ENCODE measurements at regions not wholly inside any gene's neighbourhood (a gene's known extent, or its start where the extent isn't known, plus 50 kb on each side); places are given as distances from the start of the nearest gene placed in this dataset.
"Not testable (repeated sequence)": the region's sequence is repeated elsewhere in the genome, so short reads cannot be mapped to it uniquely, and the experiment has no call there.

- DNase-seq (ENCODE audit: low read depth in 2 of 2), result no peak
Observed at GRCh38 chr6:4503700-4504099, 272.5 kb upstream of the CDYL start.

GRCh38 chr6:4496284-4496683 lies 279.9 kb upstream of the CDYL start:
- no peak for DNase-seq (ENCODE audit: low read depth in 2 of 2)

- DNase-seq (ENCODE audit: low read depth in 2 of 2), result no peak
Observed at GRCh38 chr6:4491501-4492260, 284.5 kb upstream of the CDYL start.

GRCh38 chr6:4489538-4489937 lies 286.7 kb upstream of the CDYL start:
- DNase-seq (ENCODE audit: low read depth in 2 of 2), result no peak

- DNase-seq (ENCODE audit: low read depth in 2 of 2), result no peak
Observed at GRCh38 chr6:4488389-4488788, 287.8 kb upstream of the CDYL start.

- no peak for DNase-seq (ENCODE audit: low read depth in 2 of 2)
Observed at GRCh38 chr6:4487538-4487937, 288.7 kb upstream of the CDYL start.

GRCh38 chr6:4486568-4487315 lies 289.5 kb upstream of the CDYL start:
- DNase-seq (ENCODE audit: low read depth in 2 of 2), result no peak

GRCh38 chr6:4485735-4486134 lies 290.5 kb upstream of the CDYL start:
- DNase-seq (ENCODE audit: low read depth in 2 of 2), result no peak

GRCh38 chr6:4482461-4482860 lies 293.7 kb upstream of the CDYL start:
- no peak for DNase-seq (ENCODE audit: low read depth in 2 of 2)

- DNase-seq (ENCODE audit: low read depth in 2 of 2), result no peak
Observed at GRCh38 chr6:4480788-4481735, 295.1 kb upstream of the CDYL start.

GRCh38 chr6:4478098-4478497 lies 298.1 kb upstream of the CDYL start:
- DNase-seq (ENCODE audit: low read depth in 2 of 2), result no peak

GRCh38 chr6:4474810-4475209 lies 301.4 kb upstream of the CDYL start:
- DNase-seq (ENCODE audit: low read depth in 2 of 2), result no peak

- no peak for DNase-seq (ENCODE audit: low read depth in 2 of 2)
Observed at GRCh38 chr6:4472969-4473642, 303.1 kb upstream of the CDYL start.

- DNase-seq (ENCODE audit: low read depth in 2 of 2), result no peak
Observed at GRCh38 chr6:4472222-4472621, 304.0 kb upstream of the CDYL start.

- not testable (repeated sequence) for DNase-seq (ENCODE audit: low read depth in 2 of 2)
Observed at GRCh38 chr6:4471515-4471914, 304.7 kb upstream of the CDYL start.

- DNase-seq (ENCODE audit: low read depth in 2 of 2), result no peak
Observed at GRCh38 chr6:4470698-4471210, 305.4 kb upstream of the CDYL start.

GRCh38 chr6:4466769-4467480 lies 309.3 kb upstream of the CDYL start:
- no peak for DNase-seq (ENCODE audit: low read depth in 2 of 2)

GRCh38 chr6:4466261-4466660 lies 309.9 kb upstream of the CDYL start:
- no peak for DNase-seq (ENCODE audit: low read depth in 2 of 2)

- DNase-seq (ENCODE audit: low read depth in 2 of 2), result no peak
Observed at GRCh38 chr6:4464638-4465037, 311.6 kb upstream of the CDYL start.

- no peak for DNase-seq (ENCODE audit: low read depth in 2 of 2)
Observed at GRCh38 chr6:4463236-4463635, 313.0 kb upstream of the CDYL start.

All from fibroblast of skin of left quadriceps (primary cell).